GM12891 (cell line): ENCODE measurements at regions not wholly inside any gene's neighbourhood (a gene's known extent, or its start where the extent isn't known, plus 50 kb on each side); places are given as distances from the start of the nearest gene placed in this dataset.

ENCODE experiments used
- PAX5 ChIP-seq: IDR thresholded peaks from 2 replicates; pipeline ENCODE4 v1.6.1; 2011; ENCODE audit warnings: low read length, moderate library complexity, mild to moderate bottlenecking; ENCODE audit not compliant: insufficient read depth, severe bottlenecking
- POLR2A ChIP-seq: IDR thresholded peaks from 2 replicates; pipeline ENCODE4 v1.6.1; 2011; ENCODE audit warnings: low read depth, low read length, control low read depth
- POLR2AphosphoS5 ChIP-seq: IDR thresholded peaks from 2 replicates; pipeline ENCODE4 v1.6.1; 2011; ENCODE audit warnings: low read depth, low read length, control low read depth
- POU2F2 ChIP-seq: IDR thresholded peaks from 2 replicates; pipeline ENCODE4 v1.6.1; 2011; ENCODE audit warnings: low read depth, mild to moderate bottlenecking, control low read depth, low read length, moderate library complexity
- SPI1 ChIP-seq: IDR thresholded peaks from 2 replicates; pipeline ENCODE4 v1.6.1; 2011; ENCODE audit warnings: low read depth, low read length, control low read depth
- TAF1 ChIP-seq: IDR thresholded peaks from 2 replicates; pipeline ENCODE4 v1.6.1; 2011; ENCODE audit warnings: low read depth, low read length, control low read depth

DNA sequence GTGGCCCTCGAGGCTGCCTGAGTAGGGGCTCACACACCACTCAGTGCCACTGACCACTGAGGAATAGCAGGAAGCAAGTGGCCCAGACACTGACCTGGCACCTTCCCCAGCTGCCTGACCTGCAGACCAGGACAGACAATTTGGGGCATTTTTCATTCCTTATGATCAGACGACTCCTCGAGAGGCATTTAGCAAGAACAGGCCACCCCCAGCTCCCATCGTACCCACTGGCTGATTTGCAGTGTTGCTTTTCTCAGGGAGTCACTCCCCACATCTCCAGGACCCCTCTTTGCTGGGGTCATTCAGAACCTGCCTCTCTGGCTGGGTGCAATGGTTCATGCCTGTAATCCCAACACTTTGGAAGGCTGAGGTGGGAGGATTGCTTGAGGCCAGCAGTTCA, 185.7 kb downstream of the HAUS1 start:
- no peak for TF ChIP-seq POLR2A
- no peak for TF ChIP-seq SPI1
- no peak for TF ChIP-seq POLR2AphosphoS5
- no peak for TF ChIP-seq TAF1
- TF ChIP-seq POU2F2 = no peak
- no peak for TF ChIP-seq PAX5
